PC-9 (cell line): ENCODE measurements at regions not wholly inside any gene's neighbourhood (a gene's known extent, or its start where the extent isn't known, plus 50 kb on each side); places are given as distances from the start of the nearest gene placed in this dataset.

ENCODE experiments used
- EZH2 ChIP-seq: fragments of 200-600 bp; sonication (generic); IDR thresholded peaks from 2 replicates; pipeline ENCODE4 v1.8.0; 2017; ENCODE audit warnings: antibody characterized with exemption, low read depth
- TF ChIP-seq, protein P1 (sequence below): fragments of 200-600 bp; sonication (generic); conservative IDR thresholded peaks from 2 replicates; pipeline ENCODE4 v1.6.1; 2017; ENCODE audit warnings: mixed run types, antibody characterized with exemption, mild to moderate bottlenecking, moderate library complexity

DNA sequence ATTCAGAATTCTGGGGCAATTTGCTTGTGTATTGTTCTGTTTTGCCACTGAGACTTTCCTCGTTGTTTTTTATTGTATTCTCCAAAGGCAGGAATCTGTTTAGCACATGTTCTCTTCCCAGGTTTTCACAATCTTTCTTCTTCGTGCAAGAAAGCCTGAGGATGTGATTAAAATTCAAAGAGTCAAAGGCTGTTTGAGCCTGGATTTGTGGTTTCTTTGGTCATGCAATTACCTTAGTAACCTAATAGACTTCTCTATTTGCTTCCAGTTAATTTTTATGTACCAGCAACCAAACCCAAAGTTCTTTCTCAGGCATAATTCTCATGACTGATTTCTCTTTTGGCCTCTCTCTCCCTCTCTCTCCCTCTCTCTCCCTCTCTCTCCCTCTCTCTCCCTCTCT lies 1420.1 kb upstream of the TENM3 start:
- TF ChIP-seq, protein P1, sequence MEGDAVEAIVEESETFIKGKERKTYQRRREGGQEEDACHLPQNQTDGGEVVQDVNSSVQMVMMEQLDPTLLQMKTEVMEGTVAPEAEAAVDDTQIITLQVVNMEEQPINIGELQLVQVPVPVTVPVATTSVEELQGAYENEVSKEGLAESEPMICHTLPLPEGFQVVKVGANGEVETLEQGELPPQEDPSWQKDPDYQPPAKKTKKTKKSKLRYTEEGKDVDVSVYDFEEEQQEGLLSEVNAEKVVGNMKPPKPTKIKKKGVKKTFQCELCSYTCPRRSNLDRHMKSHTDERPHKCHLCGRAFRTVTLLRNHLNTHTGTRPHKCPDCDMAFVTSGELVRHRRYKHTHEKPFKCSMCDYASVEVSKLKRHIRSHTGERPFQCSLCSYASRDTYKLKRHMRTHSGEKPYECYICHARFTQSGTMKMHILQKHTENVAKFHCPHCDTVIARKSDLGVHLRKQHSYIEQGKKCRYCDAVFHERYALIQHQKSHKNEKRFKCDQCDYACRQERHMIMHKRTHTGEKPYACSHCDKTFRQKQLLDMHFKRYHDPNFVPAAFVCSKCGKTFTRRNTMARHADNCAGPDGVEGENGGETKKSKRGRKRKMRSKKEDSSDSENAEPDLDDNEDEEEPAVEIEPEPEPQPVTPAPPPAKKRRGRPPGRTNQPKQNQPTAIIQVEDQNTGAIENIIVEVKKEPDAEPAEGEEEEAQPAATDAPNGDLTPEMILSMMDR = no peak
- TF ChIP-seq EZH2 = no peak
